HepG2 (cell line): ENCODE measurements at regions not wholly inside any gene's neighbourhood (a gene's known extent, or its start where the extent isn't known, plus 50 kb on each side); places are given as distances from the start of the nearest gene placed in this dataset.

Source experiments
- ATF1 ChIP-seq: IDR thresholded peaks from 2 replicates; pipeline ENCODE4 v1.6.1; 2016; ENCODE audit warnings: mild to moderate bottlenecking, control low read depth
- CEBPG ChIP-seq: IDR thresholded peaks from 2 replicates; pipeline ENCODE4 v1.6.1; 2016
- ELF1 ChIP-seq: sonication (generic); formaldehyde crosslinking; IDR thresholded peaks from 2 replicates; pipeline ENCODE4 v1.4.0; 2020; ENCODE audit warnings: missing genetic modification reagents
- ERF ChIP-seq: IDR thresholded peaks from 2 replicates; pipeline ENCODE4 v1.6.1; 2018; ENCODE audit warnings: missing biosample characterization, missing genetic modification reagents
- FOXA3 ChIP-seq: IDR thresholded peaks from 2 replicates; pipeline ENCODE4 v1.6.1; 2016; ENCODE audit warnings: missing genetic modification reagents, missing compliant biosample characterization
- GABPA ChIP-seq, 2 experiments: IDR thresholded peaks; 2 replicates each; pipeline ENCODE4 v1.6.1; 2011 to 2016; ENCODE audit warnings: low read depth in 2 of 2, low read length in 1 of 2, missing biosample characterization in 1 of 2, missing genetic modification characterization in 1 of 2
- HCFC1 ChIP-seq: fragments of 150-350 bp; IDR thresholded peaks from 2 replicates; pipeline ENCODE4 v1.6.1; 2014; ENCODE audit warnings: low read depth, low read length
- HOXA7 ChIP-seq: sonication (generic); formaldehyde crosslinking; IDR thresholded peaks from 2 replicates; pipeline ENCODE4 v1.8.1; 2022; ENCODE audit warnings: mild to moderate bottlenecking, missing genetic modification reagents, moderate library complexity
- KAT8 ChIP-seq: IDR thresholded peaks from 2 replicates; pipeline ENCODE4 v1.6.1; 2016; ENCODE audit warnings: missing genetic modification reagents, missing compliant biosample characterization
- KMT2B ChIP-seq: IDR thresholded peaks from 2 replicates; pipeline ENCODE4 v1.6.1; 2016; ENCODE audit warnings: missing genetic modification reagents, missing compliant biosample characterization
- MXD4 ChIP-seq: IDR thresholded peaks from 2 replicates; pipeline ENCODE4 v1.6.1; 2016; ENCODE audit warnings: mild to moderate bottlenecking, missing biosample characterization, missing genetic modification reagents
- PTBP1 ChIP-seq: fragments of 200-400 bp; formaldehyde crosslinking; IDR thresholded peaks from 2 replicates; pipeline ENCODE4 v1.6.1; 2018; ENCODE audit warnings: low read length, low read depth; ENCODE audit not compliant: poor library complexity, severe bottlenecking
- RFX1 ChIP-seq: fragments of 450-650 bp; IDR thresholded peaks from 2 replicates; pipeline ENCODE4 v1.6.1; 2017
- SMAD3 ChIP-seq: sonication (generic); formaldehyde crosslinking; IDR thresholded peaks from 2 replicates; pipeline ENCODE4 v1.4.0; 2020; ENCODE audit warnings: missing genetic modification reagents
- SMARCE1 ChIP-seq: fragments of 450-650 bp; IDR thresholded peaks from 2 replicates; pipeline ENCODE4 v1.6.1; 2017; ENCODE audit warnings: borderline replicate concordance
- SP5 ChIP-seq: IDR thresholded peaks from 2 replicates; pipeline ENCODE4 v1.6.1; 2016; ENCODE audit warnings: low read depth, borderline replicate concordance
- STAT5B ChIP-seq: sonication (generic); formaldehyde crosslinking; IDR thresholded peaks from 2 replicates; pipeline ENCODE4 v1.4.0; 2020; ENCODE audit warnings: missing genetic modification reagents
- ZKSCAN1 ChIP-seq: fragments of 150-350 bp; IDR thresholded peaks from 2 replicates; pipeline ENCODE4 v1.6.1; 2014; ENCODE audit warnings: low read length
- ZNF20 ChIP-seq: sonication (generic); formaldehyde crosslinking; IDR thresholded peaks from 2 replicates; pipeline ENCODE4 v1.4.0; 2020; ENCODE audit warnings: mild to moderate bottlenecking, moderate library complexity, missing genetic modification reagents
- ZNF292 ChIP-seq: sonication (generic); formaldehyde crosslinking; IDR thresholded peaks from 2 replicates; pipeline ENCODE4 v1.8.1; 2022; ENCODE audit warnings: mild to moderate bottlenecking, low read depth, missing genetic modification reagents, borderline replicate concordance
- ZNF30 ChIP-seq: sonication (generic); formaldehyde crosslinking; IDR thresholded peaks from 2 replicates; pipeline ENCODE4 v1.5.0; 2020; ENCODE audit warnings: mild to moderate bottlenecking, missing genetic modification reagents
- ZNF549 ChIP-seq: sonication (generic); formaldehyde crosslinking; IDR thresholded peaks from 2 replicates; pipeline ENCODE4 v1.5.0; 2020; ENCODE audit warnings: missing genetic modification reagents
- ZNF747 ChIP-seq: sonication (generic); formaldehyde crosslinking; IDR thresholded peaks from 2 replicates; pipeline ENCODE4 v1.8.1; 2023; ENCODE audit warnings: missing genetic modification reagents, mild to moderate bottlenecking, borderline replicate concordance
- ZNF878 ChIP-seq: sonication (generic); formaldehyde crosslinking; IDR thresholded peaks from 2 replicates; pipeline ENCODE4 v1.8.1; 2023; ENCODE audit warnings: mild to moderate bottlenecking, missing genetic modification reagents, moderate library complexity
- TF ChIP-seq, protein P1 (sequence below): sonication (generic); formaldehyde crosslinking; IDR thresholded peaks from 2 replicates; pipeline ENCODE4 v1.4.0; 2020; ENCODE audit warnings: missing genetic modification reagents, low read depth, mild to moderate bottlenecking, borderline replicate concordance
- TF ChIP-seq, protein P2 (sequence below): sonication (generic); formaldehyde crosslinking; conservative IDR thresholded peaks from 2 replicates; pipeline ENCODE4 v1.4.0; 2020; ENCODE audit warnings: missing genetic modification reagents
- TF ChIP-seq, protein P3 (sequence below), 2 experiments: sonication (generic) in 1 of 2; formaldehyde crosslinking in 1 of 2; IDR thresholded peaks; 2 replicates each; pipeline versions ENCODE4 v1.5.1 to v1.6.1; 2011 to 2020; ENCODE audit warnings: borderline replicate concordance in 1 of 2, low read depth in 1 of 2, low read length in 1 of 2, mild to moderate bottlenecking in 1 of 2, missing genetic modification reagents in 1 of 2, moderate library complexity in 1 of 2

DNA sequence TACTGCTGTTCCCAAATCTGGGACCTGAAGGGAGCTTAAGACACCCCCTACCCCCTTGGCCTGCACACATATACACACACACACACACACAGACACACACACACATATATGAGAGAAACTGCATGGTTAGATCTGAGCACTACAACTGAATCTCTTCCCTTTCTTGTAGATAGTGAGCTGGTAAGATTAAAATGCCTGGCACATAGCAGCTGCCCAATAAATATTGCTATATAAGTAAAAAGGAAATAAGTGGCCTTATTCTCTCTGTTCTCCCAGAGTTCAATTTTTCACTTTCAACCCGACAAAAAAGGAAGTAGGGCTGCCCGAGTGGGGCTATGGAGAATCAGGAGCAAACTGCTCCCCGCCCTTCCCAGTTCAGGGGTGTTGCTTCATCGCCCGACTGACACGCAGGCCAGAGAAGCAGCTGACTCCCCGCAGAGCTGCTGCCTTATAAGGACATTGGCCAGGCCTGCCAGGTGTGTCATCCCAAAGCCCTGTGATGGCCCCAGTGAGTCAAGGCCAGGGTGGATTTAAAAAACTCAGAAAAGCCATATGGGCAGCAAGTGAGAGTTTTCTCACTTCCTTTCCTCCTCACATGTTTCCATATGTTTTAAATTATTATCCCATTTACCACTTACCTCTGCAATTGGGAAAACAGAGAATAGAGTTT lies 106.5 kb upstream of the SLC44A3 start (continued):
- TF ChIP-seq MXD4 (CRISPR knock-in tag) = peak; percentile 44; the same call in 1 of the 2 replicates
- TF ChIP-seq SMARCE1 = no peak
- TF ChIP-seq SMAD3 (CRISPR knock-in tag) = no peak
- peak; percentile 26; the same call in 1 of the 2 replicates for TF ChIP-seq ELF1 (CRISPR knock-in tag)
- TF ChIP-seq CEBPG = peak; percentile 98
- TF ChIP-seq ATF1 (CRISPR knock-in tag) = peak; percentile 37; the same call in 1 of the 2 replicates
- TF ChIP-seq, protein P1, sequence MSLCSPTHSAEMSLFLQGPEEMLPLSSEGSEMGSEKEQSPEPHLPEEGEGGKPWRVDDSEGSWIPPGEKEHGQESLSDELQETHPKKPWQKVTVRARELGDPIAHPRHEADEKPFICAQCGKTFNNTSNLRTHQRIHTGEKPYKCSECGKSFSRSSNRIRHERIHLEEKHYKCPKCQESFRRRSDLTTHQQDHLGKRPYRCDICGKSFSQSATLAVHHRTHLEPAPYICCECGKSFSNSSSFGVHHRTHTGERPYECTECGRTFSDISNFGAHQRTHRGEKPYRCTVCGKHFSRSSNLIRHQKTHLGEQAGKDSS = no peak; the same call in 1 of the 2 replicates
- TF ChIP-seq RFX1 = no peak
- TF ChIP-seq ZNF292 (CRISPR knock-in tag) = peak; percentile 63; the same call in 1 of the 2 replicates
- no peak for TF ChIP-seq ZNF549 (CRISPR knock-in tag)
- TF ChIP-seq ZNF747 (CRISPR knock-in tag) = no peak
- TF ChIP-seq KMT2B (CRISPR knock-in tag) = 0 out of 2 replicates have a peak, but pooled peaks have one; percentile 2
- 0 out of 2 replicates have a peak, but pooled peaks have one; percentile 48 for TF ChIP-seq KAT8 (CRISPR knock-in tag)
- no peak for TF ChIP-seq ZNF30 (CRISPR knock-in tag)
- TF ChIP-seq PTBP1 = no peak
- TF ChIP-seq STAT5B (CRISPR knock-in tag) = no peak
- TF ChIP-seq, protein P2, sequence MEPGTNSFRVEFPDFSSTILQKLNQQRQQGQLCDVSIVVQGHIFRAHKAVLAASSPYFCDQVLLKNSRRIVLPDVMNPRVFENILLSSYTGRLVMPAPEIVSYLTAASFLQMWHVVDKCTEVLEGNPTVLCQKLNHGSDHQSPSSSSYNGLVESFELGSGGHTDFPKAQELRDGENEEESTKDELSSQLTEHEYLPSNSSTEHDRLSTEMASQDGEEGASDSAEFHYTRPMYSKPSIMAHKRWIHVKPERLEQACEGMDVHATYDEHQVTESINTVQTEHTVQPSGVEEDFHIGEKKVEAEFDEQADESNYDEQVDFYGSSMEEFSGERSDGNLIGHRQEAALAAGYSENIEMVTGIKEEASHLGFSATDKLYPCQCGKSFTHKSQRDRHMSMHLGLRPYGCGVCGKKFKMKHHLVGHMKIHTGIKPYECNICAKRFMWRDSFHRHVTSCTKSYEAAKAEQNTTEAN (CRISPR knock-in tag) = no peak
- peak; percentile 71 for TF ChIP-seq ERF
- TF ChIP-seq FOXA3 = peak; percentile 57
- TF ChIP-seq ZNF20 (CRISPR knock-in tag) = no peak
- no peak for TF ChIP-seq ZKSCAN1
- no peak for TF ChIP-seq GABPA (IDR thresholded peaks at IDR 0.05; ENCODE audit: low read depth, low read length)
- peak; percentile 26; the same call in 1 of the 2 replicates for TF ChIP-seq GABPA (CRISPR knock-in tag; IDR thresholded peaks at IDR 0.05; ENCODE audit: low read depth)
- peak; percentile 68 for TF ChIP-seq ZNF878 (CRISPR knock-in tag)
- TF ChIP-seq, protein P3, sequence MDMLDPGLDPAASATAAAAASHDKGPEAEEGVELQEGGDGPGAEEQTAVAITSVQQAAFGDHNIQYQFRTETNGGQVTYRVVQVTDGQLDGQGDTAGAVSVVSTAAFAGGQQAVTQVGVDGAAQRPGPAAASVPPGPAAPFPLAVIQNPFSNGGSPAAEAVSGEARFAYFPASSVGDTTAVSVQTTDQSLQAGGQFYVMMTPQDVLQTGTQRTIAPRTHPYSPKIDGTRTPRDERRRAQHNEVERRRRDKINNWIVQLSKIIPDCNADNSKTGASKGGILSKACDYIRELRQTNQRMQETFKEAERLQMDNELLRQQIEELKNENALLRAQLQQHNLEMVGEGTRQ (IDR thresholded peaks at IDR 0.05; ENCODE audit: low read depth, low read length) = no peak
- TF ChIP-seq, protein P3 (CRISPR knock-in tag; IDR thresholded peaks at IDR 0.05; ENCODE audit: borderline replicate concordance) = peak; percentile 92; the same call in 1 of the 2 replicates
- TF ChIP-seq HCFC1 = 0 out of 2 replicates have a peak, but pooled peaks have one; percentile 16
- TF ChIP-seq HOXA7 (CRISPR knock-in tag) = no peak
- TF ChIP-seq SP5 = 0 out of 2 replicates have a peak, but pooled peaks have one; percentile 29
